Cerebellar nuclear complex (tissue), 1 donor: ENCODE measurements at regions not wholly inside any gene's neighbourhood (a gene's known extent, or its start where the extent isn't known, plus 50 kb on each side); places are given as distances from the start of the nearest gene placed in this dataset.
"Not testable (repeated sequence)": the region's sequence is repeated elsewhere in the genome, so short reads cannot be mapped to it uniquely, and the experiment has no call there.

ENCODE experiments used
- DNase-seq, 2 experiments: peaks; one replicate each; lab custom pipeline; 2025; lab: John Stamatoyannopoulos, UW

DNA sequence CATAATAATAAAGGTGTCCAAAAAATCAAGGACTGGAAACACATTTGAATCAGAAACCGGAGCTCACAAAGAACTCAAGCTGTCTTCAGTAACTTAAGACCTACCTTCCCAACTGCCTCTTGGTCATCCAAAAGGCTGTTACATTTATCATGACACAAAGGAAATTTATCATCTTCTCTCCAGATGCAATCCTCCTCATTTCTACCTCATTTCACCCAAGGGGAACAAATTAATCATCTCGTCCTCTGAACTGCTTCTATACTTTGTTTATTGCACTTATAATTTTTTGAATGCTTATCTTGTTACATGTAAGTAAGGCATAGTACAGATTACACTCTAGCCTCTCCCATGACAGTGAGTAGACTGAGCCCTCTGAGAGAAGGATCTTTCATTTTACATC, 105.1 kb upstream of the RGPD4 start:
- no peak for DNase-seq

DNA sequence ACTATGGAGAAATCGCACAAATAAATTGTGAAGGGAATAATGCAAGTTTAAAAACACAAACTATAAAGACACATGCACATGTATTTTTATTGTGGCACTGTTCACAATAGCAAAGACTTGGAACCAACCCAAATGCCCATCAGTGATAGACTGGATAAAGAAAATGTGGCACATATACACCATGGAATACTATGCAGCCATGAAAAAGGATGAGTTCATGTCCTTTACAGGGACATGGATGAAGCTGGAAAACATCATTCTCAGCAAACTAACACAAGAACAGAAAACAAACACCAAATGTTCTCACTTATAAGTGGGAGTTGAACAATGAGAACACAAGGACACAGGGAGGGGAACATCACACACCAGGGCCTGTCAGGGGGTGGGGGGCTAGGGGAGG, 100.9 kb upstream of the RGPD4 start:
- DNase-seq: not testable (repeated sequence)

DNA sequence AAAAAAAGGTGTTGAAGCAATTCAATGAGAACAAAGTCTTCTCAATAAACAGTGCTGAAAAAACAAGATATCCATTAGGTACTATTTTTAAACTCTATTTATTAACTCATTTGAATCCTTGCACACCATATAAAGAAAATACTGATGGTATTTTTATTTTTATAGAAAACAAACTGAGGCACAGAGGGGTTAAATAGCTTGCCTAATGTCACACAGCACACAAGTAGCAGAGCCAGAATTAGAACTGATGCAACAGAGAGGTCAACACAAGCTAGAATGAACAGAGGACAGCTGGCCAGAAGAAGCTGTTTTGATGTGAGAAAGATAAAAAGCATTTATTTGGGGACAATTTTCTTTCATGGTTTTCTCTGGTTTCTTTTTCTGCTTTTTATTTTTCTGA, 99.4 kb upstream of the RGPD4 start:
- DNase-seq: no peak

DNA sequence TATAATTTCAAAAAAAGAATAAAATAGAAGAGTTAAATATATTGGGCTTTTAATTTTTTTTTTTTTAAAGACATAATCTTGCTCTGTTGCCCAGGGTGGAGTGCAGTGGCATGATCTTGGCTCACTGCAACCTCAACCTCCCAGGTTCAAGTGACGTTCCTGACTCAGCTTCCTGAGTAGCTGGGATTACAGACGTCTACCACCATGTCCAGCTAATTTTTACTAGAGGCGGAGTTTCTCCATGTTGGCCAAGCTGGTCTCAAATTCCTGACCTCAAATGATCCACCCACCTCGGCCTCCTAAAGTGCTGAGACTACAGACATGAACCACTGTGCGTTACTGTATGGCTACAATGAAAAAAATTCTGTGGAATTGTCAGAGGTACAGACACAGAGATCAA, 98.1 kb upstream of the RGPD4 start:
- no peak for DNase-seq

DNA sequence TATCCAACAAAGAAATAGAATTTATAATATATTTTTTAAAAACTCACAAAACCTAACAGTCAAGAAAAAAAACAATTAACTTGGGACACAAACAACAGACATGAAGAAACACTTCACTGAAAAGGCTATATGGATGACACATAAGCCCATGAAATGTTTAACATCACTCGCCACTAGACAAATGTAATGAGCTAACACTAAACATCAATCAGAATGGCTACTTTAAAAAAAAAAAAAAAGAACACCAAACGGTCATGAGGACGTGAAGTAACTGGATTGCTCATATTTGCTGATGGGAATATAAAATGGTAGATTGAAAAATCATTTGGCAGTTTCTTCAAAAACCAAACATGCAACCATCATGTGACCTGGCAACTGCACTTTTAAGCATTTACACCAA, 97.3 kb upstream of the RGPD4 start:
- DNase-seq: no peak

DNA sequence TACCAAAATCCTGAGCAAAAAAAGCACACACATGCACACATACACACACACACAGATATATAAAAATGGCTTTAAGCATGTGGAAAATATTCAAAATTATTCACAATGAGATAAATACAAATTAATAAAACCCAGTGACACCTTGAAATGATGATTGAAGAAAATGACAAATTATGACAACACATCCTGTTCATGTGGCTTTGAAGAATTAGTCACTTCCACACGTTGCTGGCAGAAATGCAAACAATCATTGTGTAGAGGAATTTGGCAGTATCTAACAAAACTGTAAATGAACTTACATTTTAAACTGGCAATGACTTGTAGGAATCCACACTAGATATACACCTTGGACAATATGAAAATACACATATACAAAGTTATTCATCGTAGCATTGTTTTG, 95.8 kb upstream of the RGPD4 start:
- DNase-seq: no peak

DNA sequence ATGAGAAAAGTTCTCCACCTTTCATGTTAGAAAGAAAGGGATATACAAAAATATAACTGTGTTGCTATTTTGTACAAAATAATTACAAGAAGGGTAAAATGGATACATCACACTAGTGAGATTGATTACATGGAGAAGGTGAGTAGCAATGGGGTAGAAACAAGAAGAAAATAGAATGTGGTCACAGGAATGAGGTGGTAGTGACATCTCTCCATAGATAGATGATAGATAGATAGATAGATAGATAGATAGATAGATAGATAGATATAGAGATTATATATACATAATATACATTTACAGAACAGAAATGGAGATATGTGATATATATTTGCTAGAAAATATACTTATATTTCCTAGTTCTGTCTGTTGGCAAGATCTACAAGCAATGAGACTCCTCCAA, 95.3 kb upstream of the RGPD4 start:
- no peak for DNase-seq

DNA sequence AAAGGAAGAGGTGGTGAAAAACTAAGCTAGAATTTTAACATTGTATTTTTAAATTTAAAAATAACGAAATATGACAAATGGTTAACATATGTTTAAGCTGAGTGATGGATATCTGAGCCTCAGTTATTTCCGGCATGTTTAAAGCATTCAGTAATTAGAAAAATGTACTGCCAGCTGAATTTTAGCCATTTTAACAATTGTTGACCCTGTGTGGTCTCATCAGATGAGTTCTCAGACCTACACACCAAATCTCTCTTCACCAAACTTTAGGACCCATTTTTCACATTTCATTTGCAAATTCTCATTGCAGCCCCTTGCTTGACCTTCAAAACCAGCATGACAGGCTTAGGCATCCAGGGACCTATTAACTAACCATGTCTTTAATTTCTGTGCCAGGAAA, 91.5 kb upstream of the RGPD4 start:
- DNase-seq: no peak

DNA sequence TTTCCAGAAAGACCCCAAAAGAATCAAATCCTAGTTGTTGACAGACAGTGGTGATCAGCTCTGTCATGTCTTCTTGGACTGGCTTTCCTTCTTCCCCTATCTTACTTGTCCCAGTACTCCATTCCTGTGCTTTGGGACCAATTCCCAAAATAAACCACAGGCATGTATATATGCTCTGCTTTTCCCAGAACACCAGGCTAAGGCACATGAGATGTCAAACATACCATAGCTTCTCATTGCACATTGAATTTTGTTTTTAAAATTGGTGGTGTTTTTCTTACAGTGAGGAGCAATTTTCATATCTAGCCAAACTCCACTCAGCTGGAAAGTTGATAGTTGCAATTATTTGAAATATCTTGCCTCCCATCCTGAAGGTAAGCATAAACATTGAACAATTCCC, 88.9 kb upstream of the RGPD4 start:
- no peak for DNase-seq

DNA sequence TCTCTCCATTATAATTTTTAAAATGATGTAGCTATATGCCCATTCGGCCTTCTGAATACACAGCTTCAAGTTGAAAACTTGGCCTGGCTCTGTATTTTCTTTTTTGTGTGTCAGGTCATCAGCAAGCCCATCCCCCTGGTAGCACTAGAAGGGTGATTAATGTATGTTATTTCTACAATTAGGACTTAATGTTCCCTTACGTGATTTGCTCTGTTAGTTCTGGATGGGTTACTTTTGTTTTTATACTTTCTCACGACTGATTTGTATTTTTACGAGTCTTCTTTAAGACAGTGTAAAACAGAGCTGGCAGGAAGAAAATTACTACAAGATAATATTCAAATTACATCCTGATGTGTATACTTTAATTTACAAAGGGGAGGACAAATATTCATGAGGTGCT, 88.4 kb upstream of the RGPD4 start:
- DNase-seq: no peak

DNA sequence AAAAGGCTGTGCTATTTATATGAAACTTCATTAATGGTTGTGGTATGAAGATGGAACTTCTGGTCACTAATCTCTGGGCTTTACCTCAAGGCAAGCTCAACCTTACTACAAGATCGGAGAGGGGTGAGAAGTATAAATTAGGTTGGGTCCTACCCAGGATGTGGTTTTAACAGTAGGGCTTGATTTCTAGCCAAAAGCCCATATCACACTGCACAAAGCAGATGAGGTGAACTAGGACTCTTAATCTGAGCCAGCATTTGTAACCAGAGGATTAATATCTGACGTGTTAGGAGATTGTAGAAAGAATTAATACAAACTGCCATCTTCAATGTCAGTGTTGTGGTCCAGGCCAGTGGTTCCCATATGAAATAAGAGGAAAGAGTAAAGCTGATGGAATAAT, 86.4 kb upstream of the RGPD4 start:
- DNase-seq: no peak

DNA sequence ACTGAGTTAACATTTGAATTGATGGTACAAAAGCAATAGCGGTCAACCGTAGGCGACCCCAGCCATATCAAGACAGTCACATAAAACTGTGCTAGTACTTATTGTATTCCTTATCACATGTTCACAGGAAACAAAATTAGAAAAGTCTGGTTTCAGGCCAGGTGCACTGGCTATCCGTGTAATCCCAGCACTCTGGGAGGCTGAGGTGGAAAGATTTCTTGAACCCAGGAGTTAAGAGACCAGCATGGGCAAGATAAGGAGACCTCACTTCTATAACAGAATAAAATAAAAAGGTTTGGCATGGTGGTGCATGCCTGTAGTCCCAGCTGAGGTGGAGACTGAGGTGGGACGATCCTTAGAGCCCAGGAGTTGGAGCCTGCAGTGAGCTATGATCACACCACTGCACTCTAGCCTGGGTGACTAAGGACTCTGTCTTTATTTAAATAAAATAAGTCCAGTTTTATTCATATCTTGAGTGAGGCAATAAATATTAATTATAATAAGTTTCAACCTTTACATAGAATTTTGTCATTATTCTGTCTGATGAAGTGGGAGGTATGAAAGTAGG, 84.1 kb upstream of the RGPD4 start:
- DNase-seq: no peak

DNA sequence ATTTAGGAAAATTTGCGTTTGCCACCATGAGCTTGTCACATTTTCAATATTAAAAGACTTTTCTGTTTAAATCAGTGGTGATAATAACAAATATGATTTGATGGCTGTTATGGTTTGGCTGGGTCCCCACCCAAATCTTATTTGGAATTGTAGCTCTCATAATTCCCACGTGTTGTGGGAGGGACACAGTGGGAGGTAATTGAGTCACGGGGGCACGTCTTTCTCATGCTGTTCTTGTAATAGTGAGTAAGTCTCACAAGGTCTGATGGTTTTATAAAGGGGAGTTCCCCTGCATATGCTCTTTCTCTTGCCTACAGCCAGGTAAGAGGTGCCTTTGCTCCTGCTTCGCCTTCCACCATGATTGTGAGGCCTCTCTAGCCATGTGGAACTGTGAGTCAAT, 83.4 kb upstream of the RGPD4 start:
- DNase-seq: no peak

DNA sequence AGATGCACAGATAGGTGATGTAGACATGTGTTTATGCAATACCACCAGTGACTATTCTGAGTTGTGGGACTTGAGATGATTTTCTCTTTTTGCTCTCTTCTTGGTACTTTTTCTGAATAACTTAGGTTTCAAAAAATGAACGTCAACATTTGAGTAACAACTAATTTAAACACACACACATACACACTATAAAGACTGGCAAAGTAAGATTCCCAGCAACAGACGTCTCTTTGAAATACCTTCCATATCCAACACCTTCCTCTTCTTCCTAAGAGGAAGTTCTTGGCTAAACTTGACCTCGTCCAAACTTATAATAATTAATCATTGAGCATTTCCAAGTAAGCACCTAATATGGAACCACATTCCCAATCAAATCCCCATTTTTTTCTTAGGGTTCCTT, 81.6 kb upstream of the RGPD4 start:
- no peak for DNase-seq

DNA sequence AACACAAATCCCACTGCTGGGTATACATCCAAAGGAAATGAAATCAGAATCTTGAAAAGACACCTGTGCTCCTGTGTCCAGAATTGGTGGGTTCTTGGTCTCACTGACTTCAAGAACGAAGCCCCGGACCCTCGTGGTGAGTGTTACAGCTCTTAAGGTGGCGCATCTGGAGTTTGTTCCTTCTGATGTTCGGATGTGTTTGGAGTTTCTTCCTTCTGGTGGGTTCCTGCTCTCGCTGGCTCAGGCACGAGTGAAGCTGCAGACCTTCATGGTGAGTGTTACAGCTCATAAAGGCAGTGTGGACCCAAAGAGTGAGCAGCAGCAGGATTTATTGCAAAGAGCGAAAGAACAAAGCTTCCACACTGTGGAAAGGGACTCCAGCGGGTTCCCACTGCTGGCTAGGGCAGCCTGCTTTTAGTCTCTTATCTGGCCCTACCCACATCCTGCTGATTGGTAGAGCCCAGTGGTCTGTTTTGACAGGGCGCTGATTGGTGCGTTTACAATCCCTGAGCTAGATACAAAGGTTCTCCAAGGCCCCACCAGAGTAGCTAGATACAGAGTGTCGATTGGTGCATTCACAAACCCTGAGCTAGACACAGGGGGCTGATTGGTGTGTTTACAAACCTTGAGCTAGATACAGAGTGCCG, 80.0 kb upstream of the RGPD4 start:
- not testable (repeated sequence) for DNase-seq

DNA sequence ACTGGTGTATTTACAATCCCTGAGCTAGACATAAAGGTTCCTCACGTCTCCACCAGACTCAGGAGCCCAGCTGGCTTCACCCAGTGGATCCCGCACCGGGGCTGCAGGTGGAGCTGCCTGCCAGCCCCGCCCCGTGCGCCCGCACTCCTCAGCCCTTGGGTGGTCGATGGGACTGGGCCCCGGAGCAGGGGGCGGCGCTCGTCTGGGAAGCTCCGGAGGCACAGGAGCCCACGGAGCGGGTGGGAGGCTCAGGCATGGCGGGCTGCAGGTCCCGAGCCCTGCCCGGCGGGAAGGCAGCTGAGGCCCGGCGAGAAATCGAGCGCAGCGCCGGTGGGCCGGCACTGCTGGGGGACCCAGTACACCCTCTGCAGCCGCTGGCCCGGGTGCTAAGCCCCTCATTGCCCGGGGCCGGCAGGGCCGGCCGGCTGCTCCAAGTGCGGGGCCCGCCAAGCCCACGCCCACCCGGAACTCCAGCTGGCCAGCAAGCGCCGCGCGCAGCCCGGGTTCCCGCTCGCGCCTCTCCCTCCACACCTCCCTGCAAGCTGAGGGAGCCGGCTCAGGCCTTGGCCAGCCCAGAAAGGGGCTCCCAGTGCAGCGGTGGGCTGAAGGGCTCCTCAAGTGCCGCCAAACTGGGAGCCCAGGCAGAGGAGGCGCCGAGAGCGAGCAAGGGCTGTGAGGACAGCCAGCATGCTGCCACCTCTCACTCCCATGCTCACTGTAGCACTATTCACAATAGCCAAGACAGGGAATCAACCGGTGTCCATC, 79.3 kb upstream of the RGPD4 start:
- not testable (repeated sequence) for DNase-seq

DNA sequence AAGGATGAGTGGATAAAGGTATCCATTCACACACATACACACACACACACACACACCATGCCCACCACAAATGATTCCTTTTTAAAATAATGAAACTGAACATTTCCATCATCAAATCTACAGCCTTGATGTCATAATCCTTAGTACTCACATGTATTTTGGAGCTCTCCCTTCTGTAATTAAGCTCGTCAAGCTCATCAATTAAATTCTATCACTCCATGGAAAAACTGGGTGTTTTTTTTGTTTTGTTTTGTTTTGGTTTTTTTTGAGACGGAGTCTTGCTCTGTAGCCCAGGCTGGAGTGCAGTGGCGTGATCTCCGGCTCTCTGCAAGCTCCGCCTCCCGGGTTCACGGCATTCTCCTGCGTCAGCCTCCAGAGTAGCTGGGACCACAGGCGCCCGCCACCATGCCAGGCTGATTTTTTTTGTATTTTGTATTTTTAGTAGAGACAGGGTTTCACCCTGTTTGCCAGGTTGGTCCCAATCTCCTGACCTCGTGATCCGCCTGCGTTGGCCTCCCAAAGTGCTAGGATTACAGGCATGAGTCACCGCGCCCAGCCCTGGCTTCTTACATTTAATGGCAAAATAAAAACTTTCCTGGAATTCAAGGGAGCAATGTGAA, 78.6 kb upstream of the RGPD4 start:
- no peak for DNase-seq

DNA sequence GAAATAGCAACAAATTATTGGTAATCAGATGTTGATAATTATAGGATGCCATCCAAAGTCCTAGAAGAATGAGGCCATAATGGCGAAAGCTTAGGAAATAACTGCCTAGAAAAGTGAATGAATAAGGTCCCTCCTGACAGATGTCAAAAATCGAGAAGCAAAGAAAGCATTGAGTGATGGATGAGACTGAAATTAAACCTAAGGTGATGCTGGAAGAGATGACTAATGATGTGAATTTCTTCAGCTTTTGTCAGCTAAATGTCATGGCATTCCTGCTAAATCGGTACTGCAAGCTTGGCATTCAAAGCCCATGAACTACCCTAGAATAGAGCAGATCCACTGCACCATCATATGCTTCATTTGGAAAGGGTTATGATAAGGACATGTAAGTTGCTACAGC, 74.8 kb upstream of the RGPD4 start:
- DNase-seq: no peak

DNA sequence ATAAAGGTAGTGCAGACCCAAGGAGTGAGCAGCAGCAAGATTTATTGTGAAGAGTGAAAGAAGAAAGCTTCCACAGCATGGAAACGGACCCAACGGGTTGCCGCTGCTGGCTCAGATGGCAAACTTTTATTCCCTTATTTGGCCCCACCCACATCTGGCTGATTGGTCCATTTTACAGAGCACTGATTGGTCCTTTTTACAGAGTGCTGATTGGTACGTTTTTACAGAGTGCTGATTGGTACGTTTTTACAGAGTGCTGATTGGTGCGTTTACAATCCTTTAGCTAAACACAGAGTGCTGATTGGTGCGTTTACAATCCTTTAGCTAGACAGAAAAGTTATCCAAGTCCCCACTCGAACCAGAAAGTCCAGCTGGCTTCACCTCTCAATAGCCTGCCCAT, 72.9 kb upstream of the RGPD4 start:
- not testable (repeated sequence) for DNase-seq

DNA sequence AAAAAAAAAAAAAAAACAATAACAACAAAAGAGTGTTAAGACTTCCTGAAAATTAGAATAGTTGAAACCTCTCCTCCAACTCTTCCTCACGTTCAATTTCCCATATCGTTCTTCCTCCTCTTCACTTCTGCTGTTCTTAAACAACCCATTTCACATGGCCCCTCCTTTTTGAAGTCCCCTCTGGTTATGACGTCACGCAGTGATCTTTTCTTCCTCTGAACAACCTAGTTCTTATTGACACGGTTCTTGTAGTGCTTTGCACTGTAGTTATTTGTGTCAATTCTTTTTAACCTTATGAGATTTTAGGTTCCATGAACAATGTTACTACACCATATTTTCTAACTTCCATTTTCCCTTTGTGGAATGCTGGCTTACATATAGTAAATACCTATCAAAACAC, 69.5 kb upstream of the RGPD4 start:
- DNase-seq: no peak

DNA sequence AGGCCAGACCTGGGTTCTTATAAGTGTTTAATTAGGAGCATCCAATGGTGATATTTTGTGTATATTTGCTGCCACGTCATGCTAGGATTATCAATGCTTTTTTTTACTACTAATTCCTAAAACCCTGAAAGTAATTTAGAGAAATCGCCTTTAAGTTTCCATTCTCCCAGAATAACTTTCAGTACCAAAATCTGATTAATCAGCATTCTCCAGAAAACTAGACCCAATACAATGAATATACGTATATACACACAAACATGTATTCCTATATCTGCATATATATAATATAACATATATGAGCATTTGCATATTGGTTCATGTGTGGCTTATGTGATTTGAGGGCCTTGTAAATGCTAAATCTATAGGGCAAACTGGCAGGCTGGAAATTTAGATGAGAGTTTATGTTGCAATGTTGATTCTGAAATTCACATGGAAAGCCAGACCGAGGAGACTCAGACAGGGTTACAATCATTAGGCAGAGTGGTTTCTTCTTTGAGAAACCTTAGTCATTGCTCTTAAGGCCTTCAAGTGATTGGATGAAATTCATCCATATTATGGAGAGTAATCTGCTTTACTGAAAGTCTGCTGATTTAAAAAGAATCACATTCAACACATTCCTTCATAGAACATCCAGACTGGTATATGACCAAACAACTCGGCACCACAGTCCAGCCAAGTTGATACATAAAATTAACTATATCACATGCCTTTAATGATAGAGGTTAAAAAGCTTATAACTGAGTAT, 65.9 kb upstream of the RGPD4 start:
- DNase-seq: no peak

DNA sequence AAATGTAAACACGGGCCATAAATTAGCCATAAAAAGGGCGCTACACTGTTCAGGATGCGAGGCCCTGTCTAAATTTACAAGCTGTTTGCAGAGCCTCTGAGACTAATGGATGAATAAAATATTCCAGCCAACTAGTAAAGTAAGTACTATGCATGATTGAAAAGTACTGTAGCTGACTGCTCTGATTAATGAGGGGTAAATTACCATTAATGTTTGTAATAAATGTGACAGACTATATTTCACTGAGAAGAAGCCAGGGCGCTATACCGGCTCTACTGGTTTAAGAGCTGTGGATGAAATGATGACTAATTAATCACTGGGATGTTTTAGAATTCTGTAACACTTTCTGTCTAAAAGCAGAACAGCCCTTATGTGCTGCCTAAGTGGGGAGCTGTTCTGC, 54.3 kb upstream of the RGPD4 start:
- no peak for DNase-seq

DNA sequence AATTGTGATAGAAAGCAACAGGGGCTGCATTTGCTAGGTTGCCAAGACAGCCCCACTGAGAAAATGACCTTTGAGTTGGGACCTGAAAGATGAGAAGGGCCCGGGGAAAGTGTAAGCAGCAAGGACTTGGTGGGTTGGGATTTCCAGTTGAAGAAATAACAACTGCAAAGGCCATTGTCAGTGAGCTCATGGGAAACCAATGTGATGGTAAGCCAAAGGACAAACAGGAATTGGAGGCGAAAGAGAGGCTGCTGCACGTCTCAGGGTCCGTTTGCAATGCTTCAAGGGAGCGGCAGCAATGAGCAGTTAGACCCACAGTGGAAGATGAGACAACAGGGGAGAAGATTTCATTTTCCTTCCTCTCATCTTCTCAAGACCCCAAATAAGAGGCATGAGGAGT, 51.5 kb upstream of the RGPD4 start:
- DNase-seq: no peak
